B cell (primary cell): ENCODE measurements at regions not wholly inside any gene's neighbourhood (a gene's known extent, or its start where the extent isn't known, plus 50 kb on each side); places are given as distances from the start of the nearest gene placed in this dataset.

Experiments
- ATAC-seq: fragments of 200-7000 bp; cut with Tn5 transposase; one replicate; pipeline ENCODE4 v1.10.0; 2021; ENCODE audit warnings: low read depth, mild to moderate bottlenecking, moderate number of reproducible peaks, moderate library complexity
- CTCF ChIA-PET: fragments of 350-600 bp; sonication (Branson Sonifier 250); formaldehyde crosslinking; loops from one replicate; lab custom pipeline; 2021; ENCODE audit warnings: antibody characterized with exemption, inconsistent platforms; lab: Charles Lee
- POLR2A ChIA-PET: fragments of 350-600 bp; sonication (Branson Sonifier 250); formaldehyde crosslinking; loops from one replicate; lab custom pipeline; 2021; ENCODE audit warnings: antibody characterized with exemption; lab: Charles Lee
- DNase-seq: peaks from one replicate; pipeline ENCODE4 v3.0.0; 2013
- H2AFZ ChIP-seq: 2 replicates; pipeline ENCODE4 v1.6.1; 2012; ENCODE audit warnings: mild to moderate bottlenecking, low read depth, low read length; ENCODE audit not compliant: insufficient read depth, poor library complexity, severe bottlenecking
- H3K27ac ChIP-seq, 2 donors: 1 replicate in 1 of 2; 2 replicates in 1 of 2; pipeline ENCODE4 v1.5.1; 2012 to 2013; ENCODE audit warnings: low read length in 2 of 2, mild to moderate bottlenecking in 2 of 2, moderate library complexity in 1 of 2
- H3K27me3 ChIP-seq, 4 experiments: fragments of 200-600 bp in 1 of 4; sonication (generic) in 1 of 4; replicated peaks in 1 of 4; 1 replicate in 2 of 4; 2 replicates in 2 of 4; pipeline versions ENCODE4 v1.6.1 to v1.7.0; 2013 to 2016; ENCODE audit warnings: low read length in 3 of 4, mild to moderate bottlenecking in 2 of 4, mixed read lengths in 1 of 4, moderate library complexity in 1 of 4; ENCODE audit not compliant: insufficient read depth in 4 of 4, control insufficient read depth in 3 of 4; ENCODE audit errors: control extremely low read depth in 1 of 4
- H3K36me3 ChIP-seq, 2 experiments: replicated peaks in 1 of 2; 1 replicate in 1 of 2; 2 replicates in 1 of 2; pipeline versions ENCODE4 v1.6.1 to v1.7.1; 2013; ENCODE audit warnings: low read length in 1 of 2; ENCODE audit not compliant: insufficient read depth in 2 of 2, control insufficient read depth in 1 of 2; ENCODE audit errors: control extremely low read depth in 1 of 2, extremely low read depth in 1 of 2
- H3K4me1 ChIP-seq, 2 donors: fragments of 200-600 bp in 1 of 2; sonication (generic) in 1 of 2; 1 replicate in 1 of 2; 2 replicates in 1 of 2; pipeline versions ENCODE4 v1.5.1 to v1.6.1; 2013 to 2017; ENCODE audit warnings: low read length in 2 of 2; ENCODE audit not compliant: control insufficient read depth in 2 of 2, insufficient read depth in 2 of 2
- H3K4me2 ChIP-seq: replicated peaks from 2 replicates; pipeline ENCODE3; 2012; ENCODE audit warnings: mild to moderate bottlenecking, low read depth, low read length; ENCODE audit not compliant: poor library complexity, severe bottlenecking
- H3K4me3 ChIP-seq, 5 experiments: fragments of 200-600 bp in 1 of 5; sonication (generic) in 1 of 5; 1 replicate in 3 of 5; 2 replicates in 2 of 5; pipeline versions ENCODE4 v1.5.1 to v1.7.0; 2011 to 2016; ENCODE audit warnings: low read length in 4 of 5, mild to moderate bottlenecking in 4 of 5, low read depth in 2 of 5, control low read depth in 1 of 5, moderate library complexity in 1 of 5; ENCODE audit not compliant: insufficient read depth in 1 of 5; ENCODE audit errors: control extremely low read depth in 1 of 5, extremely low read depth in 1 of 5
- H3K79me2 ChIP-seq: fragments of 200-600 bp; sonication (generic); one replicate; pipeline ENCODE4 v1.6.0; 2016; ENCODE audit warnings: low read length; ENCODE audit not compliant: control insufficient read depth, insufficient read depth
- H3K9ac ChIP-seq: fragments of 200-600 bp; sonication (generic); 2 replicates; pipeline ENCODE4 v1.6.1; 2017; ENCODE audit warnings: mild to moderate bottlenecking, low read length, moderate library complexity
- H3K9me3 ChIP-seq, 3 donors: one replicate each; pipeline versions ENCODE4 v1.6.1 to v1.7.1; 2013; ENCODE audit warnings: low read length in 2 of 3; ENCODE audit not compliant: control insufficient read depth in 2 of 3, insufficient read depth in 1 of 3; ENCODE audit errors: control extremely low read depth in 1 of 3
- H4K20me1 ChIP-seq: 2 replicates; pipeline ENCODE4 v1.6.0; 2012; ENCODE audit warnings: mild to moderate bottlenecking, low read length; ENCODE audit not compliant: insufficient read depth, control insufficient read depth, poor library complexity, severe bottlenecking
- H3K27ac Mint-ChIP-seq: one replicate; pipeline ENCODE4 v1.8.0; 2021; ENCODE audit warnings: mixed read lengths
- H3K27me3 Mint-ChIP-seq: one replicate; pipeline ENCODE4 v1.8.0; 2021; ENCODE audit warnings: mixed read lengths
- H3K4me1 Mint-ChIP-seq: one replicate; pipeline ENCODE4 v1.8.0; 2021; ENCODE audit warnings: mixed read lengths
- H3K4me3 Mint-ChIP-seq: one replicate; pipeline ENCODE4 v1.8.0; 2021; ENCODE audit warnings: mixed read lengths
- H3K9me3 Mint-ChIP-seq: one replicate; pipeline ENCODE4 v1.8.0; 2022; ENCODE audit warnings: mixed read lengths; ENCODE audit not compliant: insufficient read depth
- CTCF ChIP-seq: fragments of 200-600 bp; IDR thresholded peaks from one replicate; pipeline ENCODE4 v1.8.0; 2022; ENCODE audit warnings: antibody characterized with exemption, mild to moderate bottlenecking
- EZH2 ChIP-seq: IDR thresholded peaks from 2 replicates; pipeline ENCODE4 v1.6.1; 2012; ENCODE audit warnings: borderline replicate concordance, low read depth, mild to moderate bottlenecking, moderate library complexity, low read length; ENCODE audit not compliant: insufficient read depth, poor library complexity, severe bottlenecking
- WGBS: methylation state at CpG from one replicate; pipeline ENCODE4 v1.1.5; 2013; ENCODE audit warnings: missing lambda C conversion rate; ENCODE audit not compliant: insufficient coverage; 5-methylcytosine and 5-hydroxymethylcytosine counted together
- intact Hi-C: fragments of 100-400 bp; cut with micrococcal nuclease; formaldehyde crosslinking; loops from one replicate; pipeline ENCODE4 v1.10.0; 2022

GRCh38 chr16:9275377-9275776, 183.9 kb downstream of the HAPSTR1 start:
- no peaks in the 10 kb centered on the region for H3K4me1 Mint-ChIP-seq
- 84% methylated on average over 6 of the region's 7 CpGs for WGBS
- ATAC-seq = no peak
- Histone ChIP-seq H3K79me2 (no peaks in the 10 kb centered on the region), H4K20me1 (no peaks in the 10 kb centered on the region), H3K27me3 (no peaks in the 10 kb centered on the region), H3K4me2 (no peak overlapping the region), H3K36me3 (no peaks in the 10 kb centered on the region), H3K4me1 (no peaks in the 10 kb centered on the region), H3K9ac (no peak overlapping the region), H3K9me3 (no peaks in the 10 kb centered on the region), H3K4me3 (no peak overlapping the region), H3K27ac (no peak overlapping the region), H2AFZ (no peak overlapping the region)
- TF ChIP-seq EZH2 (no peak), CTCF (no peak)
- POLR2A ChIA-PET = no interaction called here
- H3K27ac Mint-ChIP-seq = no peak overlapping the region
- CTCF ChIA-PET = no interaction called here
- peaks cover 6% of the 10 kb centered on the region for H3K9me3 Mint-ChIP-seq
- no peak for DNase-seq
- H3K4me3 Mint-ChIP-seq = no peak overlapping the region
- intact Hi-C loops = no loop called here
- peaks cover 39% of the 10 kb centered on the region for H3K27me3 Mint-ChIP-seq

- no peaks in the 10 kb centered on the region for H3K27me3 ChIP-seq
These were observed 184.4 kb downstream of the HAPSTR1 start for GRCh38 chr16:9275816-9276354.

More at GRCh38 chr16:9275816-9276354, 184.4 kb downstream of the HAPSTR1 start:
- H3K79me2 ChIP-seq = no peaks in the 10 kb centered on the region
- H3K9me3 ChIP-seq = no peaks in the 10 kb centered on the region
- H3K9ac ChIP-seq = no peak overlapping the region
- H3K4me3 ChIP-seq = no peak overlapping the region
- DNase-seq (no peak), ATAC-seq (no peak)
- ChIA-PET CTCF (no interaction called here), POLR2A (no interaction called here)
- intact Hi-C loops = no loop called here
- Mint-ChIP-seq H3K4me1 (no peaks in the 10 kb centered on the region), H3K27ac (no peak overlapping the region), H3K4me3 (no peak overlapping the region), H3K27me3 (peaks cover 38% of the 10 kb centered on the region), H3K9me3 (peaks cover 4% of the 10 kb centered on the region)
- TF ChIP-seq EZH2 (no peak), CTCF (no peak)
- no peak overlapping the region for H2AFZ ChIP-seq
- H3K36me3 ChIP-seq = no peaks in the 10 kb centered on the region
- H3K4me1 ChIP-seq = no peaks in the 10 kb centered on the region
- WGBS = 97% methylated on average over 3 of the region's 4 CpGs
- no peak overlapping the region for H3K4me2 ChIP-seq
- no peak overlapping the region for H3K27ac ChIP-seq
- no peaks in the 10 kb centered on the region for H4K20me1 ChIP-seq
